ENCODE measurements at regions not wholly inside any gene's neighbourhood (a gene's known extent, or its start where the extent isn't known, plus 50 kb on each side); places are given as distances from the start of the nearest gene placed in this dataset.

GRCh38 chr2:136248907-136249306, 131.0 kb upstream of the CXCR4 start:
- no peak for TF ChIP-seq CTCF (optimal IDR thresholded peaks at IDR 0.05 in 1 of 3, IDR thresholded peaks at IDR 0.05 in 1 of 3, conservative IDR thresholded peaks at IDR 0.05 in 1 of 3; ENCODE audit: extremely low read depth in 1 of 3, insufficient read depth in 2 of 3, low read length in 3 of 3)
- no peak for TF ChIP-seq EZH2 (IDR thresholded peaks at IDR 0.05; ENCODE audit: low read length)

Data from keratinocyte (primary cell).